HG02870 (cell line): ENCODE measurements at regions not wholly inside any gene's neighbourhood (a gene's known extent, or its start where the extent isn't known, plus 50 kb on each side); places are given as distances from the start of the nearest gene placed in this dataset.

Experiments used
- ATAC-seq: cut with Tn5 transposase; IDR thresholded peaks from one replicate; pipeline ENCODE4 v1.9.1; 2021; ENCODE audit warnings: mild to moderate bottlenecking, moderate library complexity; ENCODE audit not compliant: unreplicated experiment

GRCh38 chr17:79457376-79457775 is 153.5 kb downstream of the RBFOX3 start:
- no peak for ATAC-seq

GRCh38 chr17:79455636-79456035 is 155.2 kb downstream of the RBFOX3 start:
- no peak for ATAC-seq

DNA sequence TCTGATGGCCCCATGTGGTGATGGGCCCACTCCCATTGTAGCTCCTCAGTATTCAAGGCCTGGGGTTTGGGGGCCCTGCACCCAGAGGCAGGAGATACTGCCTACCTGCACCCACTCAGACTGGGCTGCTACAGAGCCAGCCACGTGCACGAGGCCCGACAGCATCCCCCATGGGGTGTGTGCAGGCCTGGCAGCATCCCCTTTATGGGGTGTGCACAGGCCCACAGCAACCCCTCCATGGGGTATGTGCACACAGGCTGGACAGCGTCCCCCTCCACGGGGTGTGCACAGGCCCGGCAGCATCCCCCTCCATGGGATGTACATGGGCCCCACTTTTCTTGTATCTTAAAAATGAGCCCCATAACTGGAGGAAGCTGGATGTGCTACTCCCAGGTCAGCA is 156.0 kb downstream of the RBFOX3 start:
- ATAC-seq, result no peak

DNA sequence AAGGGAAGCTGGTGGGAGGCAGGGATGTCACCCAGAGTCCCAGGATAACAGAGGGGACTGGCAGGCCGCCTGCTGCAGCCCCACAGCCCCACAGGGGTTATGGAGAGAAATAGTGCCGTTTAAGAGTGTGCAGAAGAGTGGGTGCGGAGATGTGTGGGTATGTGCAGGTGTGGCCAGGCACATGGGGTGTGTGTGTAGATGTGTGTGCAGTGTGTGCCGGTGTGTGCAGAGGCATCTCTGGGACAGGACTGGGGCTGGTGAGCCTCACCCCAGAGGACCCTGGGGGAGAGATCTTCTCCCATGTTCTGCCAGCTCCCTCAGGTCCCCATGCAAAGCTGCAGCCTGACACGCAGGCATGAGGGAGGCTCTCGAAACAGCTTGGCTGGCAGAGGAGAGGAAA is 157.4 kb downstream of the RBFOX3 start:
- ATAC-seq, result no peak

- ATAC-seq, result no peak
These were observed 158.1 kb downstream of the RBFOX3 start for GRCh38 chr17:79452706-79453105.

GRCh38 chr17:79451167-79451566 is 159.7 kb downstream of the RBFOX3 start:
- no peak for ATAC-seq

DNA sequence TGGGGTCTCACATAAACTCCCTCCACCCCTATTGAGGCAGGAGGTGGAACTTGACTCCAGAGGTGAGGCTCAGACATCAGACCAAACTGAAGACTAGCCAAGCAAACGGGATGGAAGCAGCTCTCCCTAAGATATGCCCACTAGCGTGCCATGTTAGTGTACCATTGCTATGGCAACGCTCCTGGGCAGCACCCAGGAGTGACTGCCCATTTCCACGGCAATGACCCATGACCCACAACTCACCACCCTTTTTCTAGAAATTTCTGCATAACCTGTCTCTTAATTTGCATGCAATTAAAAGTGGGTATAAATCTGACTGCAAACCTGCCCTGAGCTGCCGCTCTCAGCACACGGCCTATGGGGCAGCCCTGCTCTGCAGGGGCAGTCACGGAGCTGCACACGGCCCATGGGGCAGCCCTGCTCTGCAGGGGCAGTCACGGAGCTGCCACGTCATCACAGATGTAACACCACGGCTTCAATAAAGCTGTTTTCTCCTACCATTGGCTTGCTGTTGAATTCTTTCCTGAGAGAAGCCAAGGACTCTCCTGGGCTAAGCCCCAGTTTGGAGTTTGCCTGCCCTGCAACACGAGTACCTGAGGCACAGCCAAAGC is 164.3 kb downstream of the RBFOX3 start:
- no peak for ATAC-seq

- no peak for ATAC-seq
These were observed 166.7 kb downstream of the RBFOX3 start for GRCh38 chr17:79444198-79444597.

DNA sequence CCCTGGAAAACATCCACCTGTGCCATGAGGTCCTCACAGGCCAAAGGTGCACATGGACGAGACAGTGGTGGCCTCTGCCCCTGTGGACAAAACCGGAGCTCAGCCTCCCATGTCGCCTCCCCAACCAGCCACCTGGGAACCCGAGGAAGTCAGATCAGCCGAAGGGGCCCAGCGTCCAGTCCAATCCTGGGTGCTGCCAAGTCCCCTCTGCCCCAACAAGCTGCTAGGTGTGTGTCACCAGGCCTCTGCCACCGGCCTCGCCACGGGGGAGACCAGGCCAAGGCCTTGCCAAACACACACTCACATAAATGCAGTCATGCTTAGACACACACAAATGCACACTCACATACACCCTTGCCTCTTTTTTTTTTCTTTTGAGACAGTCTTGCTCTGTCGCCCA is 167.8 kb downstream of the RBFOX3 start:
- ATAC-seq, result no peak

GRCh38 chr17:79441356-79442160 is 169.3 kb downstream of the RBFOX3 start:
- no peak for ATAC-seq

DNA sequence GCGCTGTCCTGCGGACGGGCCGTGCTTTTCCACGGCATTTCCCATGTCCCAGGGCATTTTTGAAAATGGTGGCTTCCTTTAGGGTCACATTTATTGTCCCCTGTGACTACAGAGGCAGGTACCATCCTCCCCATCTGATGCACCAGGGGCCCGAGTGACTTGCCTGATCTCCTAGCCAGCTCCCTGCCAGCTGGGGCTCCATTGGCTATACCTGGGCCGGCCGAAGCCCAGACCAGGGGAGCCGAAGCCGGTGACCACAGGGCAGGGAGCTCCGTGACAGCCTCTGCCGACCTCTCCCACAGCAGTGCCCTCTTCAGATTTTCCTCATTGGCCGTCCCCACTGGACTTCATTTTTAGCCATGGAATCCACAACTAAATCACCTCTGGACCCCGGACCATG is 170.6 kb downstream of the RBFOX3 start:
- no peak for ATAC-seq

DNA sequence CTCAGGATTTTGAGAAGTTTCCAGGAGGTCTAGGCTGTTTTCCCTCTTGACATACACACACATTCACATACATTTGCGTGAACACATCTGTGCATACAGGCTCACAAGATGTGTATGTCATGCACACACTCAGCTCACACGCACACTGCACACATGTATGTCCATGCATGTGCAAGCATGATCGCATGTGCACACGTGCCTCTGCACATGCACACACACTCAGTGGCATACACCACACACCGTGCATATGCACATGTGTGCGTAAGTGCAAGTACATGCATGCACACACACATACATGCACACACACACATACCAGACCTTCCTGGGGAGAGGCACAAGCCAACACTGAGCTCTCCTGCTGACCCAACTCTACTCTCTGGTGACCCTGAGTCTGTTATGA is 171.4 kb downstream of the RBFOX3 start:
- ATAC-seq, result no peak

DNA sequence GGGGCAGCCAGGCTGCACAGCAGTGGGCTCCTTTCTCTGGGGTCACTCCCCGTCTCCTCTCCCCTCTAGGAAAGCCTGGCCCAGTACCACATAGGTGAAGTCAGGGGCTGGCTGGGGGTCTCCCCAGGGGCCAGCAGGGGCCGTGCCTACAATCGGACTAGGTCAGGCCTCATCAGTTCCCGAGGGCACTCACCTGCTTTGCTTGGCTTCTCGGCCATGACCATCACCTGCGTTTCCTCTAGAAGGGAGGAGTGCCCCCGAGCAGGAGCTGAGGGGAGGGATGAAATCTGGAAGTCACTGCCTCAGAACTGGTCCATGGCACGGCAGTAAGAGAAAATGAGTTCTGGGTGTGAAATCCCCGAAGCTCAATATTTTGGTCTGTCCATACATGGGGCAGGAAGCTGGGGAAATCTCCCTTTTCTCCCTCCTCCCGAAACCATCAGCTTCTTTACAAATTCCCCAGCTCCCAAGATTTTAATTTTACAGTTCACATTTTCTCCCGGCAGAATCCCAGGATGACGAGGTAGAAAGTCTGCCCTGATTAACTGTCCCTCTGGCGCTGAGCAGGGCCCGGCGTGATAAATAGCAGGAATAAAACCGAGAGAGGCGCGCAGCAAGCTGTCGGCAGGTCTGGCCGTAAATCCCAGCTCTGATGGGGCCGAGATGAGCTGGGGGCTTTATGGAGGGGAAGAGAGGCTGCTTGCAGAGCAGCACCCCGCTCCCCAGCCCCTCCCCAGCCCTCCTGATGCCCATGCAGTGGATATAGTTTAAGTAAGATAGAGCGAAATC is 172.1 kb downstream of the RBFOX3 start:
- no peak for ATAC-seq

GRCh38 chr17:79438058-79438457 is 172.8 kb downstream of the RBFOX3 start:
- no peak for ATAC-seq

DNA sequence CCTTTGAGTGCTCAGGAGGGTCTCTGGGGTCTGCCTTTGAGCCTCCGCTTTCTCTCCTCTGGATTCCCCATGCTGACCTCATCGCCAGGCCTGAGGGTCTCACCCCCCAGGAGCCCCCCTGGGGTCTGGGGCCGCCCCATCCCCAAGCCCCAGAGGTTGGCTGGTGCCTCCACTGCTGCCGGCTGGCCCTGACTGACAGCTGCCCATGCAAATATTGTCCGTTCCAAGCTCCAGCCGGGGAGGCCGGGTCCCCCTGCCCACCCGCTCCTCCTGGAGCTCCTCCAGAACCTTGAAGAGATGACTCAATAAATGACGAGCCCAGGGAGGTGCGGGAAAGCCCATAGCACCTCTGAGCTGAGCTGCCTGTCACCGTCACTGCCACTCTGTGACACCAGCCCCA is 173.8 kb downstream of the RBFOX3 start:
- ATAC-seq, result no peak

GRCh38 chr17:79435962-79436361 is 174.9 kb downstream of the RBFOX3 start:
- ATAC-seq, result no peak

DNA sequence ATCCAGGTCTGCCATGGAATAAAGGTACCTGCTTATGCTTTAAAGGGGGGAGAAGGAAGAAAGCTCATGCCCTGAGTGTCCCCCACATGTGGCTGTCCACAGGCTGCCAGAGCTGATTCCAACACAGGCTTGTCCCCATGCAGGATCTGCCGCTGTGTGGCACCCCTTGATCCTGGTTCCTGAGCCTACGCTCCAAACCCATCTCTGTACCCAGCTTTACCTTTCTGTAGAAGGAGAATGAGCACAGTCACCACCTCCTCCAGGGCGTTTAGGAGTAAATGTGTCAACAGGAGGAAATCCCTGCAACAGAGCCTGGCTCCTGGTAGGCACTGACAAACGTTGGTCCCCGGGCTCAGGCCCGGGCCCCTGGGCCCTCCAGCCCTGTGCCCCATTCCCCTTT is 175.6 kb downstream of the RBFOX3 start:
- no peak for ATAC-seq

- ATAC-seq, result no peak
These were observed 176.6 kb downstream of the RBFOX3 start for GRCh38 chr17:79434215-79434614.

DNA sequence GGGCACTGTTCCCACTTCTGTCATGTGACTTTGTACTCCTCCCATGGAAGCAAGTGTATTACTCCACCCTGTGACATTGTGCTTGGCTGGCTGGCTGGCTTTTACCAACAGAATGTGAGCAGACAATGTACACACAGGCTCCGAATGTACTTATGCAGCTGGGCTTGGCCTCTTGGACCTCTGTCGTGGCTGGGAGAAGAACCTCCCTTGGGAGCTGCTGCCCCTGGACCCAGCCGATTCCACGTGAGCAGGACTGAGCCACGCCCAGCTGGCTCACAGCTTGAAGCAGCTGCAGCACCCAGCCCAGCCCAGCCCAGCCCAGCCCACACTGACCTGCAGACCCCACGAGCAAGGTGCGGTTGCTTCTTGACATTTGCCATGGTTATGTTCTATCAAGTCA is 177.5 kb downstream of the RBFOX3 start:
- ATAC-seq, result no peak

GRCh38 chr17:79431175-79431574 is 179.7 kb downstream of the RBFOX3 start:
- no peak for ATAC-seq

GRCh38 chr17:79429864-79430494 is 180.9 kb downstream of the RBFOX3 start:
- ATAC-seq, result no peak
